ENCODE measurements at regions not wholly inside any gene's neighbourhood (a gene's known extent, or its start where the extent isn't known, plus 50 kb on each side); places are given as distances from the start of the nearest gene placed in this dataset.

DNA sequence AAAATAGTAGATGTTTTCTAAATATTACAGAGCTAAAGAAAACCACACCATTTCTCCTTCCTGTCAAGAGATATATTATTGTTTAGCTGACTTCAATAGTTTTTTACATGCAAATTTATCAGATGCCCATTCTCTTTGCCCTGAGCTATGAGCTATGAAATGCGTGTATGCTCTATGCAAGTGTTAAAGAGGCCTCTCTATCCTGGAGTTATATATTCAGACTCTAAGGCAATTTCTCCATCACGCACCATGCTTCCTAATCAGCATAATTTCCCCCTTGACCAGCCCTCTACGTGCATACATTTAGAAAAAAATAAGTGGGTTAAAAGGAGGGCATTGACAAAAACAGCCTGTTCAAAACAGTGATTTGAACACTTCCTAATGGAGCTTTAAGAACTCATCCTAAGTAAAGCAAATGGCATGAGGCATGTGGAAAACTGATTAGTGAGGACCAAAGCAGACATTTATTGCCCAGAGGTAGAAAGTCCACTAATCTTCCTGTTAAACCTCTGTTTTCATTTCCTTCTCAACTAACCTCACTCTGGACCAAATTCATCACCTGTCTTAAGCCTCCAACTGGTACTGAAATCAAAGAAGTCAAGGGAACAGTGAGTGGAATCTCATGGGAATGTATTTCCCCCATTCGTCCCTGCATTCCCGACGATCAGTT lies 565.8 kb upstream of the PKN2 start (continued):
- TF ChIP-seq RELA (CRISPR knock-in tag; IDR thresholded peaks at IDR 0.05; ENCODE audit: borderline replicate concordance) (no peak), ZNF416 (CRISPR knock-in tag; IDR thresholded peaks at IDR 0.05) (no peak), SOX15 (CRISPR knock-in tag; IDR thresholded peaks at IDR 0.05) (no peak)
- TF ChIP-seq, protein P1, sequence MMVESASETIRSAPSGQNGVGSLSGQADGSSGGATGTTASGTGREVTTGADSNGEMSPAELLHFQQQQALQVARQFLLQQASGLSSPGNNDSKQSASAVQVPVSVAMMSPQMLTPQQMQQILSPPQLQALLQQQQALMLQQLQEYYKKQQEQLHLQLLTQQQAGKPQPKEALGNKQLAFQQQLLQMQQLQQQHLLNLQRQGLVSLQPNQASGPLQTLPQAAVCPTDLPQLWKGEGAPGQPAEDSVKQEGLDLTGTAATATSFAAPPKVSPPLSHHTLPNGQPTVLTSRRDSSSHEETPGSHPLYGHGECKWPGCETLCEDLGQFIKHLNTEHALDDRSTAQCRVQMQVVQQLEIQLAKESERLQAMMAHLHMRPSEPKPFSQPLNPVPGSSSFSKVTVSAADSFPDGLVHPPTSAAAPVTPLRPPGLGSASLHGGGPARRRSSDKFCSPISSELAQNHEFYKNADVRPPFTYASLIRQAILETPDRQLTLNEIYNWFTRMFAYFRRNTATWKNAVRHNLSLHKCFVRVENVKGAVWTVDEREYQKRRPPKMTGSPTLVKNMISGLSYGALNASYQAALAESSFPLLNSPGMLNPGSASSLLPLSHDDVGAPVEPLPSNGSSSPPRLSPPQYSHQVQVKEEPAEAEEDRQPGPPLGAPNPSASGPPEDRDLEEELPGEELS (CRISPR knock-in tag; IDR thresholded peaks at IDR 0.05): no peak

DNA sequence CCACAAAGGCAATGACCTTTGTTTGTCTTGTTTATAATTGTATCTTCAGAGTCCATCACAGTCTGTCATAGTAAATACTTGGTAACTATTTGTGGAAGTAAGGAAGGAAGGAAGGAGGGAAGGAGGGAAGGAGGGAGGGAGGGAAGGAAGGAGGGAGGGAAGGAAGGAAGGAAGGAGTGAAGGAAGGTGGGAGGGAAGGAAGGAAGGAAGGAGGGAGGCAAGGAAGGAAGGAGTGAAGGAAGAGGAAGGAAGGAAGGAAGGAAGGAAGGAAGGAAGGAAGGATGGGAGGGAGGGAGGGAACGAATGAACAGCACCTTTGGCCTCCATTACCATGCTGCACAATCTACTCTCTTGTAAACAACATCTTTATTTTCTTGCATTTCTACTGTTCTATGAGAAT lies 559.5 kb upstream of the PKN2 start:
- TF ChIP-seq, protein P2, sequence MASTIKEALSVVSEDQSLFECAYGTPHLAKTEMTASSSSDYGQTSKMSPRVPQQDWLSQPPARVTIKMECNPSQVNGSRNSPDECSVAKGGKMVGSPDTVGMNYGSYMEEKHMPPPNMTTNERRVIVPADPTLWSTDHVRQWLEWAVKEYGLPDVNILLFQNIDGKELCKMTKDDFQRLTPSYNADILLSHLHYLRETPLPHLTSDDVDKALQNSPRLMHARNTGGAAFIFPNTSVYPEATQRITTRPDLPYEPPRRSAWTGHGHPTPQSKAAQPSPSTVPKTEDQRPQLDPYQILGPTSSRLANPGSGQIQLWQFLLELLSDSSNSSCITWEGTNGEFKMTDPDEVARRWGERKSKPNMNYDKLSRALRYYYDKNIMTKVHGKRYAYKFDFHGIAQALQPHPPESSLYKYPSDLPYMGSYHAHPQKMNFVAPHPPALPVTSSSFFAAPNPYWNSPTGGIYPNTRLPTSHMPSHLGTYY (CRISPR knock-in tag; IDR thresholded peaks at IDR 0.05): no peak
- TF ChIP-seq KAT7 (CRISPR knock-in tag; IDR thresholded peaks at IDR 0.05; ENCODE audit: borderline replicate concordance) (no peak), ATF1 (CRISPR knock-in tag; IDR thresholded peaks at IDR 0.05) (no peak), ZSCAN18 (CRISPR knock-in tag; IDR thresholded peaks at IDR 0.05) (no peak), ZNF263 (CRISPR knock-in tag; IDR thresholded peaks at IDR 0.05; ENCODE audit: low read depth) (no peak), RORB (CRISPR knock-in tag; IDR thresholded peaks at IDR 0.05) (no peak), ZNF138 (CRISPR knock-in tag; conservative IDR thresholded peaks at IDR 0.05) (no peak), E2F1 (CRISPR knock-in tag; IDR thresholded peaks at IDR 0.05) (no peak), MYBL2 (CRISPR knock-in tag; IDR thresholded peaks at IDR 0.05) (no peak)
- TF ChIP-seq, protein P3, sequence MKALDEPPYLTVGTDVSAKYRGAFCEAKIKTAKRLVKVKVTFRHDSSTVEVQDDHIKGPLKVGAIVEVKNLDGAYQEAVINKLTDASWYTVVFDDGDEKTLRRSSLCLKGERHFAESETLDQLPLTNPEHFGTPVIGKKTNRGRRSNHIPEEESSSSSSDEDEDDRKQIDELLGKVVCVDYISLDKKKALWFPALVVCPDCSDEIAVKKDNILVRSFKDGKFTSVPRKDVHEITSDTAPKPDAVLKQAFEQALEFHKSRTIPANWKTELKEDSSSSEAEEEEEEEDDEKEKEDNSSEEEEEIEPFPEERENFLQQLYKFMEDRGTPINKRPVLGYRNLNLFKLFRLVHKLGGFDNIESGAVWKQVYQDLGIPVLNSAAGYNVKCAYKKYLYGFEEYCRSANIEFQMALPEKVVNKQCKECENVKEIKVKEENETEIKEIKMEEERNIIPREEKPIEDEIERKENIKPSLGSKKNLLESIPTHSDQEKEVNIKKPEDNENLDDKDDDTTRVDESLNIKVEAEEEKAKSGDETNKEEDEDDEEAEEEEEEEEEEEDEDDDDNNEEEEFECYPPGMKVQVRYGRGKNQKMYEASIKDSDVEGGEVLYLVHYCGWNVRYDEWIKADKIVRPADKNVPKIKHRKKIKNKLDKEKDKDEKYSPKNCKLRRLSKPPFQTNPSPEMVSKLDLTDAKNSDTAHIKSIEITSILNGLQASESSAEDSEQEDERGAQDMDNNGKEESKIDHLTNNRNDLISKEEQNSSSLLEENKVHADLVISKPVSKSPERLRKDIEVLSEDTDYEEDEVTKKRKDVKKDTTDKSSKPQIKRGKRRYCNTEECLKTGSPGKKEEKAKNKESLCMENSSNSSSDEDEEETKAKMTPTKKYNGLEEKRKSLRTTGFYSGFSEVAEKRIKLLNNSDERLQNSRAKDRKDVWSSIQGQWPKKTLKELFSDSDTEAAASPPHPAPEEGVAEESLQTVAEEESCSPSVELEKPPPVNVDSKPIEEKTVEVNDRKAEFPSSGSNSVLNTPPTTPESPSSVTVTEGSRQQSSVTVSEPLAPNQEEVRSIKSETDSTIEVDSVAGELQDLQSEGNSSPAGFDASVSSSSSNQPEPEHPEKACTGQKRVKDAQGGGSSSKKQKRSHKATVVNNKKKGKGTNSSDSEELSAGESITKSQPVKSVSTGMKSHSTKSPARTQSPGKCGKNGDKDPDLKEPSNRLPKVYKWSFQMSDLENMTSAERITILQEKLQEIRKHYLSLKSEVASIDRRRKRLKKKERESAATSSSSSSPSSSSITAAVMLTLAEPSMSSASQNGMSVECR (CRISPR knock-in tag; IDR thresholded peaks at IDR 0.05; ENCODE audit: borderline replicate concordance): no peak
- Mint-ChIP-seq H3K36me3 (no peaks in the 10 kb centered on the region), H3K4me3 (no peak overlapping the region), H3K27me3 (ENCODE audit: low read depth) (no peaks in the 10 kb centered on the region), H3K27ac (no peak overlapping the region), H3K9me3 (0 out of 2 replicates have a peak, but pooled peaks cover 5% of the 10 kb centered on the region), H3K4me1 (peaks cover 3% of the 10 kb centered on the region; the same call in 1 of the 2 replicates)
- ATAC-seq: no peak
- POLR2A ChIA-PET: no interaction called here
- CTCF ChIA-PET: no interaction called here
- no peak for DNase-seq (ENCODE audit: low spot score)
